ENCODE measurements at regions not wholly inside any gene's neighbourhood (a gene's known extent, or its start where the extent isn't known, plus 50 kb on each side); places are given as distances from the start of the nearest gene placed in this dataset.

DNA sequence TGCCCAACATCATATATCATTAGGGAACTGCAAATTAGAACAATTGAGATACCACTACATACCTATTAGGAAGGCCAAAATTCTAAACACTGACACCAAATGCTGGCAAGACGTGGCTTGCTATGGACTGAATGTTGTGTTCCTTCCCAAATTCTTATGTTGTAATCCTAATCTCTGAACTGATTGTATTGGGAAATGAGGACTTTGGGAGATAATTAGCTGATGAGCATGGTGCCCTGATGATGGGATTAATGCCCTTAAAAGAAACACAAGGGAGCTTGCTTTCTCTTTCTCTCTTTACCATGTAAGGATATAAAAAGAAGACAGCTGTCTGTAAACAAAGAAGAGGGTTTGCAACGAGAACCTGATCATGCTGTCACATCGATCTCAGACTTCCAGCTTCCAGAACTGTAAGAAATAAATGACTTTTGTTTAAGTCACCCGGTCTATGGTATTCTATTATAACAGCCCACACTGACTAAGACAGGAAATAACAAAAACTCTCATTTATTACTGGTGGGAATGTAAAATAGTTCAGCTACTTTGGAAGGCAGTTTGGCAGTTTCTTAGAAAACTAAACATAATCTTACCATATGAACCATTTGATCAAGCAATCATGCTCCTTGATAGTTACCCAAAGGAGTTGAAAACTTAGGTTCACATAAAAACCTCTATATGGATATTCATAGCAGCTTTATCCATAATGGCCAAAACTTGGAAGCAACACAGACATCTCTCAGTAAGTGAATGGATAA is 458.3 kb upstream of the CBLB start:
- no peak for ATAC-seq
- H3K27me3 ChIP-seq: no peaks in the 10 kb centered on the region
- TF ChIP-seq, protein P1, sequence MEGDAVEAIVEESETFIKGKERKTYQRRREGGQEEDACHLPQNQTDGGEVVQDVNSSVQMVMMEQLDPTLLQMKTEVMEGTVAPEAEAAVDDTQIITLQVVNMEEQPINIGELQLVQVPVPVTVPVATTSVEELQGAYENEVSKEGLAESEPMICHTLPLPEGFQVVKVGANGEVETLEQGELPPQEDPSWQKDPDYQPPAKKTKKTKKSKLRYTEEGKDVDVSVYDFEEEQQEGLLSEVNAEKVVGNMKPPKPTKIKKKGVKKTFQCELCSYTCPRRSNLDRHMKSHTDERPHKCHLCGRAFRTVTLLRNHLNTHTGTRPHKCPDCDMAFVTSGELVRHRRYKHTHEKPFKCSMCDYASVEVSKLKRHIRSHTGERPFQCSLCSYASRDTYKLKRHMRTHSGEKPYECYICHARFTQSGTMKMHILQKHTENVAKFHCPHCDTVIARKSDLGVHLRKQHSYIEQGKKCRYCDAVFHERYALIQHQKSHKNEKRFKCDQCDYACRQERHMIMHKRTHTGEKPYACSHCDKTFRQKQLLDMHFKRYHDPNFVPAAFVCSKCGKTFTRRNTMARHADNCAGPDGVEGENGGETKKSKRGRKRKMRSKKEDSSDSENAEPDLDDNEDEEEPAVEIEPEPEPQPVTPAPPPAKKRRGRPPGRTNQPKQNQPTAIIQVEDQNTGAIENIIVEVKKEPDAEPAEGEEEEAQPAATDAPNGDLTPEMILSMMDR (IDR thresholded peaks at IDR 0.05 in 4 of 5, conservative IDR thresholded peaks at IDR 0.05 in 1 of 5): no peak
- TF ChIP-seq POLR2A (IDR thresholded peaks at IDR 0.05): no peak
- no peak overlapping the region for H3K27ac ChIP-seq
- H3K9me3 ChIP-seq: peaks cover 0 to 5% (median 0%) of the 10 kb centered on the region in 3 donors
- no peak for DNase-seq
- intact Hi-C loops (cut with DNase I; ENCODE audit: low total_unique reads) (no loop called here), in situ Hi-C loops (cut with MboI; ENCODE audit: low sequenced_read_pairs in 4 of 4) (no loop called here)
- H3K36me3 ChIP-seq: no peaks in the 10 kb centered on the region
- no peak overlapping the region for H3K4me3 ChIP-seq
- no peaks in the 10 kb centered on the region for H3K4me1 ChIP-seq

DNA sequence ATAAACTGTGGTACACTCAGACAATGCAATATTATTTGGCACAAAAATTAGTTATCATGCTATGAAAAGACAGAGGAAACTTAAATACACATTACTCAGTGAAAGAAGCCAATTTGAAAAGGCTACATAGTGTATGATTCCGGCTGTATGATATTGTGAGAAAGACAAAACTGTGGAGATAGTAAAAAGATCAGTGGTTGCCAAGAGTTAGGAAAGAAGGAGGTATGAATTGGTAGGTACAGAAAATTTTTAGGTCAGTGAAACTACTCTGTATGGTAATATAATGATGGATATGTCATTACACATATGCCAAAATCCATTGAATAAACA is 458.8 kb upstream of the CBLB start:
- no peak for DNase-seq
- TF ChIP-seq, protein P1 (IDR thresholded peaks at IDR 0.05 in 4 of 5, conservative IDR thresholded peaks at IDR 0.05 in 1 of 5): no peak
- TF ChIP-seq POLR2A (IDR thresholded peaks at IDR 0.05): no peak
- ATAC-seq: no peak
- H3K36me3 ChIP-seq: no peaks in the 10 kb centered on the region
- no peak overlapping the region for H3K27ac ChIP-seq
- no peaks in the 10 kb centered on the region for H3K27me3 ChIP-seq
- in situ Hi-C loops (cut with MboI; ENCODE audit: low sequenced_read_pairs in 4 of 4): no loop called here
- intact Hi-C loops (cut with DNase I; ENCODE audit: low total_unique reads): no loop called here
- H3K4me1 ChIP-seq: no peaks in the 10 kb centered on the region
- no peak overlapping the region for H3K4me3 ChIP-seq
- peaks cover 0 to 5% (median 0%) of the 10 kb centered on the region in 3 donors for H3K9me3 ChIP-seq

DNA sequence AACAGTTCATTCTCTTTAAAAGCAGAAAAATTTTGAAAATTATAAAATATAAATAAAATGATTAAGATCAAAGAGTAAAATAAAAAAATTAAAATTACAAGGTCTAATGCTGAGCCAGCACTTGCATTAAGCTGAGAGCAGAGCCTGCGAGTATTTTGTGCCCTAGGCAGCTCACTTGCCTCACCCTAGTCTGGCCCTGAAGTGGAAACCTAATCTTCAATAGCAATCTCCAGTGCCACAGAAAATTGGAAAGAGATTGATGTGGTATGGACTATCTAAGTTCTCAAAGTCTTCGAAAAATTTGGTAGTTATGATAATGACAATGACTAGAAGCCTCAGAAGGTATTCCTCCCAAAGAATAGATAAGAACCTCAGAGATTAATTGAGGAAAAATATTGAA is 459.4 kb upstream of the CBLB start:
- Histone ChIP-seq H3K4me1 (no peaks in the 10 kb centered on the region), H3K36me3 (no peaks in the 10 kb centered on the region), H3K9me3 (peaks cover 0 to 5% (median 0%) of the 10 kb centered on the region in 3 donors), H3K27me3 (no peaks in the 10 kb centered on the region), H3K4me3 (no peak overlapping the region), H3K27ac (no peak overlapping the region)
- peak in 1 of 2 donors; percentile 30 for ATAC-seq
- intact Hi-C loops (cut with DNase I; ENCODE audit: low total_unique reads): no loop called here
- TF ChIP-seq, protein P1 (IDR thresholded peaks at IDR 0.05 in 4 of 5, conservative IDR thresholded peaks at IDR 0.05 in 1 of 5): no peak
- no peak for TF ChIP-seq POLR2A (IDR thresholded peaks at IDR 0.05)
- DNase-seq: no peak
- in situ Hi-C loops (cut with MboI; ENCODE audit: low sequenced_read_pairs in 4 of 4): no loop called here

DNA sequence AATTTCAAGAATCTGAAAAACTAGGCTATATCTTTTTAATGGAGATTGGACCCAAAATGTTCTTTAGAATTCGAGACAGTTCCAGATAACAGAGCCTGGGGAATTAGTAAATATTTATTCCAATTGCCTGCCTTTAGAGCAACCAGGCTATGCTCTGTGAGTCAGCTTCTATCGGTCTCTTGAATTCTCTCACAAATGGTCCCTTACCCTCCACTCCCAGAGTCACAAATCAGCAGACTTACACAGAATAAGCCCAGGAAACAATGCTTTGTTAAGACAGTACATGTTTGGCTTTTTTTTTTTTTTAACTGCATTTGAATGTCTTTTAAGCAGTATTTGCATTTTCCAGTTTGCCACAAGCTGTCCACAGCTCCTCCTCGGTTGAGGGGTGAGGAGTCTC is 460.7 kb upstream of the CBLB start:
- Histone ChIP-seq H3K9me3 (no peaks in the 10 kb centered on the region), H3K36me3 (no peaks in the 10 kb centered on the region), H3K4me3 (no peak overlapping the region), H3K27me3 (no peaks in the 10 kb centered on the region), H3K27ac (no peak overlapping the region), H3K4me1 (no peaks in the 10 kb centered on the region)
- intact Hi-C loops (cut with DNase I; ENCODE audit: low total_unique reads) (no loop called here), in situ Hi-C loops (cut with MboI; ENCODE audit: low sequenced_read_pairs in 4 of 4) (no loop called here)
- no peak for ATAC-seq
- TF ChIP-seq, protein P1 (IDR thresholded peaks at IDR 0.05 in 4 of 5, conservative IDR thresholded peaks at IDR 0.05 in 1 of 5): no peak
- no peak for TF ChIP-seq POLR2A (IDR thresholded peaks at IDR 0.05)
- no peak for DNase-seq

DNA sequence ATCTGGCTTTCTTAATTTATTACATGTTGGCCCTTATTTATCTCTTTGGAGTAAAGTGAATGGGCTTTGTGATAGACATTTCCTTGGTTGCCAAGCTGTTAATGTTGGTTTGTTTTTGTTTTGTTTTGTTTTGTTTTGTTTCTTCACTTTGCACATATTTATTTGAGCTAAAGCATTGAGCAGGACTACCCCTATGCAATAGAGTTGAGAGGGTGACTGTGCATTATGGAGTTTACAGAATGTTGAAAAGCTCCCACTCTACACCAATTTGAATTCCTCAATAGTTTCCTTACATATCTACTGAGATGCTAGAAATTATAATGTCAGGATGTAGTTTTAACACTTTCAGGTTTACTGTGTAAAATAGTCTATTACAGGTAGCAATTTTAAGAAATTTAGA is 462.8 kb upstream of the CBLB start:
- intact Hi-C loops (cut with DNase I; ENCODE audit: low total_unique reads) (no loop called here), in situ Hi-C loops (cut with MboI; ENCODE audit: low sequenced_read_pairs in 4 of 4) (no loop called here)
- TF ChIP-seq POLR2A (IDR thresholded peaks at IDR 0.05): no peak
- TF ChIP-seq, protein P1 (IDR thresholded peaks at IDR 0.05 in 4 of 5, conservative IDR thresholded peaks at IDR 0.05 in 1 of 5): no peak
- Histone ChIP-seq H3K4me1 (no peaks in the 10 kb centered on the region), H3K27me3 (no peaks in the 10 kb centered on the region), H3K27ac (no peak overlapping the region), H3K36me3 (no peaks in the 10 kb centered on the region), H3K4me3 (no peak overlapping the region), H3K9me3 (no peaks in the 10 kb centered on the region)
- DNase-seq (no peak), ATAC-seq (no peak)
